IPS DF 6.9 (cell line): ENCODE measurements at regions not wholly inside any gene's neighbourhood (a gene's known extent, or its start where the extent isn't known, plus 50 kb on each side); places are given as distances from the start of the nearest gene placed in this dataset.

ENCODE experiments used
- DNase-seq: peaks from one replicate; pipeline ENCODE4 v3.0.0-alpha.2; 2013; ENCODE audit warnings: low read depth, low spot score
- H3K27ac ChIP-seq: one replicate; pipeline ENCODE4 v1.5.1; 2013; ENCODE audit warnings: low read length, control low read depth
- H3K27me3 ChIP-seq: 2 replicates; pipeline ENCODE4 v1.6.1; 2013; ENCODE audit warnings: mild to moderate bottlenecking, low read length; ENCODE audit not compliant: control insufficient read depth, insufficient read depth
- H3K36me3 ChIP-seq: 2 replicates; pipeline ENCODE4 v1.6.1; 2013; ENCODE audit warnings: low read length; ENCODE audit not compliant: control insufficient read depth, insufficient read depth
- H3K4me1 ChIP-seq: 2 replicates; pipeline ENCODE4 v1.6.1; 2013; ENCODE audit warnings: low read length; ENCODE audit not compliant: control insufficient read depth, insufficient read depth
- H3K4me3 ChIP-seq: 2 replicates; pipeline ENCODE4 v1.5.1; 2013; ENCODE audit warnings: mild to moderate bottlenecking, low read length
- H3K9me3 ChIP-seq: 2 replicates; pipeline ENCODE4 v1.6.1; 2013; ENCODE audit warnings: low read length, inconsistent platforms; ENCODE audit not compliant: control insufficient read depth, insufficient read depth
- WGBS: extraction: QIAGEN DNeasy Blood & Tissue Kit; methylation state at CpG from one replicate; pipeline ENCODE4 v1.1.7; 2013; ENCODE audit warnings: mixed read lengths, missing lambda C conversion rate; ENCODE audit not compliant: insufficient read length, insufficient coverage; 5-methylcytosine and 5-hydroxymethylcytosine counted together

GRCh38 chr18:60980422-60981005, 352.7 kb upstream of the CDH20 start:
- H3K36me3 ChIP-seq, result no peaks in the 10 kb centered on the region
- no peak overlapping the region for H3K27ac ChIP-seq
- no peak overlapping the region for H3K4me3 ChIP-seq
- H3K4me1 ChIP-seq, result no peaks in the 10 kb centered on the region
- no peaks in the 10 kb centered on the region for H3K9me3 ChIP-seq
- peak; percentile 25 for DNase-seq
- no peaks in the 10 kb centered on the region for H3K27me3 ChIP-seq
- WGBS, result no CpG with 5 or more reads among the region's 2 CpGs

GRCh38 chr18:60981682-60982328, 351.4 kb upstream of the CDH20 start:
- Histone ChIP-seq H3K36me3 (no peaks in the 10 kb centered on the region), H3K9me3 (no peaks in the 10 kb centered on the region), H3K4me1 (no peaks in the 10 kb centered on the region), H3K4me3 (no peak overlapping the region), H3K27me3 (no peaks in the 10 kb centered on the region), H3K27ac (no peak overlapping the region)
- no peak for DNase-seq
- no CpG with 5 or more reads among the region's 3 CpGs for WGBS

GRCh38 chr18:60982329-60982695, 350.9 kb upstream of the CDH20 start:
- H3K4me3 ChIP-seq, result no peak overlapping the region
- H3K4me1 ChIP-seq, result no peaks in the 10 kb centered on the region
- H3K36me3 ChIP-seq, result no peaks in the 10 kb centered on the region
- no peaks in the 10 kb centered on the region for H3K9me3 ChIP-seq
- no CpG with 5 or more reads among the region's 2 CpGs for WGBS
- no peak for DNase-seq
- no peaks in the 10 kb centered on the region for H3K27me3 ChIP-seq
- H3K27ac ChIP-seq, result no peak overlapping the region

GRCh38 chr18:60982928-60983327, 350.3 kb upstream of the CDH20 start:
- no peak overlapping the region for H3K27ac ChIP-seq

GRCh38 chr18:60984510-60984909, 348.7 kb upstream of the CDH20 start:
- Histone ChIP-seq H3K27me3 (no peaks in the 10 kb centered on the region), H3K9me3 (no peaks in the 10 kb centered on the region), H3K4me3 (no peak overlapping the region), H3K27ac (no peak overlapping the region), H3K36me3 (no peaks in the 10 kb centered on the region), H3K4me1 (no peaks in the 10 kb centered on the region)
- WGBS, result no CpG with 5 or more reads among the region's 4 CpGs
- DNase-seq, result no peak

More at GRCh38 chr18:60982928-60983327, 350.3 kb upstream of the CDH20 start:
- no peaks in the 10 kb centered on the region for H3K27me3 ChIP-seq
- H3K36me3 ChIP-seq, result no peaks in the 10 kb centered on the region
- H3K4me3 ChIP-seq, result no peak overlapping the region
- no peaks in the 10 kb centered on the region for H3K4me1 ChIP-seq
- no peaks in the 10 kb centered on the region for H3K9me3 ChIP-seq
- no peak for DNase-seq

GRCh38 chr18:60987963-60988362, 345.3 kb upstream of the CDH20 start:
- no peak overlapping the region for H3K27ac ChIP-seq
- WGBS, result no CpG with 5 or more reads among the region's 1 CpG
- DNase-seq, result no peak

GRCh38 chr18:60996326-60996725, 336.9 kb upstream of the CDH20 start:
- no peak overlapping the region for H3K27ac ChIP-seq
- H3K4me3 ChIP-seq, result no peak overlapping the region
- no peaks in the 10 kb centered on the region for H3K36me3 ChIP-seq
- no peaks in the 10 kb centered on the region for H3K27me3 ChIP-seq
- H3K4me1 ChIP-seq, result no peaks in the 10 kb centered on the region
- H3K9me3 ChIP-seq, result no peaks in the 10 kb centered on the region
- no CpG with 5 or more reads among the region's 1 CpG for WGBS
- DNase-seq, result no peak

More at GRCh38 chr18:60987963-60988362, 345.3 kb upstream of the CDH20 start:
- H3K9me3 ChIP-seq, result no peaks in the 10 kb centered on the region
- no peaks in the 10 kb centered on the region for H3K27me3 ChIP-seq
- no peaks in the 10 kb centered on the region for H3K36me3 ChIP-seq
- H3K4me3 ChIP-seq, result no peak overlapping the region
- H3K4me1 ChIP-seq, result no peaks in the 10 kb centered on the region

- no peaks in the 10 kb centered on the region for H3K9me3 ChIP-seq
- no CpG with 5 or more reads among the region's 5 CpGs for WGBS
- H3K27ac ChIP-seq, result no peak overlapping the region
- H3K27me3 ChIP-seq, result no peaks in the 10 kb centered on the region
- H3K4me3 ChIP-seq, result no peak overlapping the region
- DNase-seq, result no peak
- H3K4me1 ChIP-seq, result no peaks in the 10 kb centered on the region
- no peaks in the 10 kb centered on the region for H3K36me3 ChIP-seq
These were observed 336.4 kb upstream of the CDH20 start for GRCh38 chr18:60996822-60997221.

- Histone ChIP-seq H3K9me3 (no peaks in the 10 kb centered on the region), H3K27me3 (no peaks in the 10 kb centered on the region), H3K4me3 (no peak overlapping the region), H3K36me3 (no peaks in the 10 kb centered on the region), H3K27ac (no peak overlapping the region), H3K4me1 (no peaks in the 10 kb centered on the region)
- no peak for DNase-seq
- no CpG with 5 or more reads among the region's 2 CpGs for WGBS
These were observed 332.1 kb upstream of the CDH20 start for GRCh38 chr18:61001138-61001537.

- Histone ChIP-seq H3K9me3 (no peaks in the 10 kb centered on the region), H3K36me3 (no peaks in the 10 kb centered on the region), H3K27ac (no peak overlapping the region), H3K4me1 (no peaks in the 10 kb centered on the region), H3K4me3 (no peak overlapping the region), H3K27me3 (no peaks in the 10 kb centered on the region)
- WGBS, result no CpG with 5 or more reads among the region's 4 CpGs
- no peak for DNase-seq
These were observed 326.5 kb upstream of the CDH20 start for GRCh38 chr18:61006687-61007224.
